NT2/D1 (cell line): ENCODE measurements at regions not wholly inside any gene's neighbourhood (a gene's known extent, or its start where the extent isn't known, plus 50 kb on each side); places are given as distances from the start of the nearest gene placed in this dataset.
"Not testable (repeated sequence)": the region's sequence is repeated elsewhere in the genome, so short reads cannot be mapped to it uniquely, and the experiment has no call there.

Experiments
- DNase-seq: peaks from one replicate; pipeline ENCODE4 v3.0.0-alpha.2; 2011; ENCODE audit warnings: low read depth, low spot score
- H3K27me3 ChIP-seq: 2 replicates; pipeline ENCODE4 v1.6.0; 2011; ENCODE audit warnings: mild to moderate bottlenecking; ENCODE audit not compliant: insufficient read length, insufficient read depth
- H3K36me3 ChIP-seq: 2 replicates; pipeline ENCODE4 v1.6.1; 2011; ENCODE audit warnings: mild to moderate bottlenecking, low read length, mixed read lengths; ENCODE audit not compliant: insufficient read depth, insufficient read length
- H3K4me1 ChIP-seq: 2 replicates; pipeline ENCODE4 v1.5.1; 2011; ENCODE audit not compliant: insufficient read depth, insufficient read length
- H3K4me3 ChIP-seq: 2 replicates; pipeline ENCODE4 v1.5.1; 2011; ENCODE audit warnings: low read depth; ENCODE audit not compliant: insufficient read length
- H3K9ac ChIP-seq: 2 replicates; pipeline ENCODE4 v1.6.0; 2011; ENCODE audit warnings: low read depth; ENCODE audit not compliant: insufficient read length
- H3K9me3 ChIP-seq: 2 replicates; pipeline ENCODE4 v1.5.1; 2011; ENCODE audit warnings: mild to moderate bottlenecking, low read length; ENCODE audit not compliant: insufficient read depth
- SUZ12 ChIP-seq: IDR thresholded peaks from 2 replicates; pipeline ENCODE4 v1.6.1; 2011; ENCODE audit not compliant: insufficient read length, insufficient read depth; ENCODE audit errors: extremely low read depth
- YY1 ChIP-seq: IDR thresholded peaks from 2 replicates; pipeline ENCODE4 v1.6.1; 2011; ENCODE audit not compliant: insufficient read length, insufficient read depth
- ZNF274 ChIP-seq: IDR thresholded peaks from 2 replicates; pipeline ENCODE4 v1.6.1; 2011; ENCODE audit warnings: mild to moderate bottlenecking, low read depth, low read length

- H3K9me3 ChIP-seq = no peaks in the 10 kb centered on the region
Measured at GRCh38 chr10:18949391-18949790, 99.2 kb upstream of the MALRD1 start.

GRCh38 chr10:18951072-18951823 is 97.4 kb upstream of the MALRD1 start:
- not testable (repeated sequence) for H3K9ac ChIP-seq, H3K4me3 ChIP-seq, DNase-seq, H3K9me3 ChIP-seq, H3K4me1 ChIP-seq, H3K27me3 ChIP-seq, H3K36me3 ChIP-seq

More at GRCh38 chr10:18949391-18949790, 99.2 kb upstream of the MALRD1 start:
- DNase-seq = no peak
- Histone ChIP-seq H3K27me3 (no peaks in the 10 kb centered on the region), H3K36me3 (no peaks in the 10 kb centered on the region), H3K4me1 (no peaks in the 10 kb centered on the region), H3K4me3 (no peak overlapping the region), H3K9ac (no peak overlapping the region)
- TF ChIP-seq SUZ12 (no peak), YY1 (no peak), ZNF274 (no peak)

GRCh38 chr10:18955061-18955460 is 93.5 kb upstream of the MALRD1 start:
- no peak for DNase-seq
- TF ChIP-seq YY1 = no peak
- TF ChIP-seq ZNF274 = no peak
- no peaks in the 10 kb centered on the region for H3K27me3 ChIP-seq
- no peaks in the 10 kb centered on the region for H3K9me3 ChIP-seq
- no peak overlapping the region for H3K4me3 ChIP-seq
- no peak overlapping the region for H3K9ac ChIP-seq
- H3K4me1 ChIP-seq = no peaks in the 10 kb centered on the region
- no peaks in the 10 kb centered on the region for H3K36me3 ChIP-seq

DNA sequence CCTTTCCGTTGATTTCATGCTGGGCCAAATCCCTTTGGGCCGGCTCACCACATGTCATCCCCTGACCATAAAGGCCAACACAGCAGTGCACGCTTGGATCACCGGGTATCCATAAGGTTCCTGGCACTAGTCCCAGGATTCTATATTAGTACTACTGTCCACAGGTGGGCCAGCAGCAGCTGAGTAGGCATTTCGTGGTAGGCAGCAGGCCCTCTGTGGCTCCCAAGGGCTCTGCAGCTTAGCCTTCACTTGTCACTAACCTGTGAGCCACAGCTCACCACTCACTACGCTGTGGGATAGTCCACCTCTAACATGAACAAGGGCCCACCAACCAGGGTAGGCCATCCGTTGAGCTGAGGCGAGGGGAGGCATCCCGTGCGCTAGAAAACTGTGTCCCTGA is 89.2 kb upstream of the MALRD1 start:
- DNase-seq = no peak
- no peak for TF ChIP-seq ZNF274
- no peak for TF ChIP-seq SUZ12
- TF ChIP-seq YY1 = no peak
- H3K9me3 ChIP-seq = no peaks in the 10 kb centered on the region
- no peak overlapping the region for H3K4me3 ChIP-seq
- no peak overlapping the region for H3K9ac ChIP-seq
- H3K36me3 ChIP-seq = no peaks in the 10 kb centered on the region
- no peaks in the 10 kb centered on the region for H3K27me3 ChIP-seq
- H3K4me1 ChIP-seq = no peaks in the 10 kb centered on the region

- Histone ChIP-seq H3K4me3 (no peak overlapping the region), H3K4me1 (no peaks in the 10 kb centered on the region), H3K27me3 (no peaks in the 10 kb centered on the region), H3K9me3 (no peaks in the 10 kb centered on the region), H3K9ac (no peak overlapping the region), H3K36me3 (no peaks in the 10 kb centered on the region)
- DNase-seq = no peak
- no peak for TF ChIP-seq SUZ12
- TF ChIP-seq YY1 = no peak
- TF ChIP-seq ZNF274 = no peak
Measured at GRCh38 chr10:18960466-18961079, 88.0 kb upstream of the MALRD1 start.

DNA sequence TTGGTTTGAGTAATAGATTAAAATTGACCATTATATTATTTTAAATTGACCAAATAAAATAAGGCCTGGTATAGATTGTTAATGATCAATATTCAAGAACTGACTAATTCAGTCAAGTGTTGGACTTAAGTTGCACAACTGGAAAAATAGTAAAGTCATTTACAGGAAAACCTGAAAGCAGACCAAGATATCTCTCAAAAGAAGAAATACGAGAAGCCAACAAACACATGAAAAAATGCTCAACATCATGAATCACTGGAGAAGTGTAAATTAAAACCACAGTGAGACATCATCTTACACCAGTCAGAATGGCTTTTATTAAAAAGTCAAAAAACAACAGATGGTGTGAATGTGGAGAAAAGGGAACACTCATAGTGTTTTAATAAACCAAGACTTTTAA is 80.4 kb upstream of the MALRD1 start:
- no peaks in the 10 kb centered on the region for H3K4me1 ChIP-seq
- H3K9ac ChIP-seq = no peak overlapping the region
- no peaks in the 10 kb centered on the region for H3K9me3 ChIP-seq
- H3K27me3 ChIP-seq = no peaks in the 10 kb centered on the region
- H3K36me3 ChIP-seq = no peaks in the 10 kb centered on the region
- no peak for DNase-seq
- H3K4me3 ChIP-seq = no peak overlapping the region
- TF ChIP-seq ZNF274 (no peak), YY1 (no peak), SUZ12 (no peak)

GRCh38 chr10:18976696-18977251 is 71.8 kb upstream of the MALRD1 start:
- Histone ChIP-seq H3K36me3 (no peaks in the 10 kb centered on the region), H3K9me3 (no peaks in the 10 kb centered on the region), H3K4me3 (no peak overlapping the region), H3K4me1 (no peaks in the 10 kb centered on the region), H3K27me3 (no peaks in the 10 kb centered on the region), H3K9ac (no peak overlapping the region)
- TF ChIP-seq ZNF274 (no peak), SUZ12 (no peak), YY1 (no peak)
- no peak for DNase-seq
